Suppressor macrophage (primary cell): ENCODE measurements at regions not wholly inside any gene's neighbourhood (a gene's known extent, or its start where the extent isn't known, plus 50 kb on each side); places are given as distances from the start of the nearest gene placed in this dataset.
"Not testable (repeated sequence)": the region's sequence is repeated elsewhere in the genome, so short reads cannot be mapped to it uniquely, and the experiment has no call there.

Source experiments
- DNase-seq, 4 experiments: peaks; one replicate each; pipeline ENCODE4 v3.0.0-alpha.2; 2020 to 2022

- not testable (repeated sequence) for DNase-seq
These were observed 255.8 kb downstream of the GOLGA6L6 start for GRCh38 chr15:20285696-20286300.

GRCh38 chr15:20284891-20285535, 256.6 kb downstream of the GOLGA6L6 start:
- not testable (repeated sequence) for DNase-seq

- not testable (repeated sequence) for DNase-seq
These were observed 257.9 kb downstream of the GOLGA6L6 start for GRCh38 chr15:20283651-20284050.

GRCh38 chr15:20282491-20282943, 259.1 kb downstream of the GOLGA6L6 start:
- DNase-seq, result not testable (repeated sequence)

- not testable (repeated sequence) for DNase-seq
These were observed 259.9 kb downstream of the GOLGA6L6 start for GRCh38 chr15:20281567-20282275.

GRCh38 chr15:20280933-20281463, 260.6 kb downstream of the GOLGA6L6 start:
- no peak for DNase-seq

- not testable (repeated sequence) for DNase-seq
These were observed 261.3 kb downstream of the GOLGA6L6 start for GRCh38 chr15:20280141-20280932.

GRCh38 chr15:20279056-20279455, 262.5 kb downstream of the GOLGA6L6 start:
- not testable (repeated sequence) for DNase-seq

GRCh38 chr15:20278376-20278775, 263.2 kb downstream of the GOLGA6L6 start:
- not testable (repeated sequence) for DNase-seq

- not testable (repeated sequence) for DNase-seq
These were observed 264.1 kb downstream of the GOLGA6L6 start for GRCh38 chr15:20277451-20277850.

GRCh38 chr15:20276312-20277114, 265.1 kb downstream of the GOLGA6L6 start:
- peak in 1 of 4 experiments; percentile 3 for DNase-seq

- not testable (repeated sequence) for DNase-seq
These were observed 266.1 kb downstream of the GOLGA6L6 start for GRCh38 chr15:20275373-20275967.

GRCh38 chr15:20272422-20273184, 269.0 kb downstream of the GOLGA6L6 start:
- DNase-seq, result peak in 1 of 4 experiments; percentile 1

GRCh38 chr15:20271647-20272046, 270.0 kb downstream of the GOLGA6L6 start:
- peak in 1 of 4 experiments; percentile 1 for DNase-seq

GRCh38 chr15:20269956-20270355, 271.6 kb downstream of the GOLGA6L6 start:
- DNase-seq, result not testable (repeated sequence)

- not testable (repeated sequence) for DNase-seq
These were observed 273.6 kb downstream of the GOLGA6L6 start for GRCh38 chr15:20267996-20268395.

GRCh38 chr15:20267051-20267730, 274.4 kb downstream of the GOLGA6L6 start:
- not testable (repeated sequence) for DNase-seq

GRCh38 chr15:20265710-20266109, 275.9 kb downstream of the GOLGA6L6 start:
- DNase-seq, result not testable (repeated sequence)
